Left ventricle myocardium superior (tissue), 1 donor: ENCODE measurements at regions not wholly inside any gene's neighbourhood (a gene's known extent, or its start where the extent isn't known, plus 50 kb on each side); places are given as distances from the start of the nearest gene placed in this dataset.

Experiments used
- ATAC-seq: fragments of 200-7000 bp; cut with Tn5 transposase; one replicate; pipeline ENCODE4 v1.9.1; 2020; ENCODE audit warnings: mild to moderate bottlenecking, moderate library complexity
- DNase-seq: peaks from one replicate; pipeline ENCODE4 v3.0.0-alpha.2; 2020
- intact Hi-C: fragments of 100-400 bp; cut with micrococcal nuclease; formaldehyde crosslinking; loops from one replicate; pipeline ENCODE4 v1.11.0; 2022
- donor health status: DM: no; HTN: yes; CAD: no; lungs with severe emphysema.

- ATAC-seq (no peak), DNase-seq (no peak)
- intact Hi-C loops: no loop called here
Measured at GRCh38 chr10:8595140-8595539, 540.7 kb downstream of the GATA3 start.

DNA sequence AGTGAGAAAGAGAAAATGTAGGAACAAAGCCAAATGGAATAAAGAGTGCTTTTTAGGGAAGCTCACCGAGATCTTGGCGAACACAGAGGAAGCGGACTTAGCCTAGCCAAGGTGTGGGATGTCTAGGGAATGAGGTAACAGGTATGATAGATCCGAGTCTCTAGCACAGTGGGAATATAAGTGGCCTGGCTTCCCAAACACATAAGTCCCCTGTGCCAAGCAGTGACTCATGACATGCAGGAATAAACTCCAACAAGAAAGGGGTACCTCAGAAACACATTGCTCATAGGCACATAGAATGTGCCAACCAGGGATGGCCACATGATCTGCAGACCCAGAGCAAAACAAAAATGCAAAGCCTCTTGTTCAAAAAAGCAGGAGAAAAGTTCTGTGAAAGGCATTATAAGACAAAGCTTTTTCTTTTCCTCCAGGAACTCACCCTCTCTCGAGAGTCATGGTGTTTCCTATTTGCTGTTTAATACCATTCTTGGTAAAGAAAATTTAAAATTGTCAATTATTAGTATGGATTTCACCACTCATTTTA, 542.5 kb downstream of the GATA3 start:
- DNase-seq: no peak
- no peak for ATAC-seq
- intact Hi-C loops: no loop called here

DNA sequence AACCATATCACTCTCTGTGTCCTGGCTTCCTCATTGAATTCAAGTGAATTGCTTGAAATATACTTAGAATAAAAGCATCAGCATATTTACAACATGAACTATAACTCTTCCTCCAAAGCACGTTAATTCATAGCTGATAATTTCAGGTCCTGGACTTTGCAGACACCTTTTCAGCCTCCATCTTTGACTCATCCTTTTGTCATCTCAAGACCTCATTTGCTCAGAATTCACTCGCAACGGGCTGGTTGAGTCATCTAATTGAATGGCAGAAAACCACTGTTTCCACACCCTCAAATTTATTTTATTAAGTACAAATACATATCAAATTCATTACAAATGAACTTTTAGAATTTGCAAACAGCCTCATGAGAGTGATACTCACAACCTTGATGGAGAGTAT, 545.7 kb downstream of the GATA3 start:
- intact Hi-C loops: no loop called here
- DNase-seq: no peak
- no peak for ATAC-seq

- DNase-seq (no peak), ATAC-seq (no peak)
- intact Hi-C loops: no loop called here
Measured at GRCh38 chr10:8602821-8603220, 548.3 kb downstream of the GATA3 start.

- ATAC-seq: no peak
- no peak for DNase-seq
Measured at GRCh38 chr10:8614054-8614565, 559.6 kb downstream of the GATA3 start.

DNA sequence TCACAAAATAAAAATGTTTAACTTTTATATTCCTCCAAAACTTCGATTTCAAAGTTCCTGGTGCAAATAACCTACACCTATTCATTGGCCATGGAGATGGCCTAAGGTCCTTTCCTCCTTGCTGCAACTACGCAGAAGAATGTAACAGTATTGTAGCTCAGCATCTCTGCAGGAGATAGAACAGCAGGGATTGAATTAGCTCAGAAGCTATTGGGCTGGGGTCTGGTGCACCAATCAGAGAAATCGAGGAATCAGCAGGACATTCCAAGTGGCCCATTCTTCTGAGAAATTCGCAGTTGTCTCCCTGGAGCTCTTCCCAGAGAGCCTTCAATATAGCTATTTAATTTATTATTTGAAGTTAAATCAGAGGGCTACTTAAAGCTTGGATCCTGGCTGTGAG, 560.6 kb downstream of the GATA3 start:
- intact Hi-C loops: no loop called here
- DNase-seq (no peak), ATAC-seq (no peak)

More at GRCh38 chr10:8614054-8614565, 559.6 kb downstream of the GATA3 start:
- intact Hi-C loops: no loop called here

DNA sequence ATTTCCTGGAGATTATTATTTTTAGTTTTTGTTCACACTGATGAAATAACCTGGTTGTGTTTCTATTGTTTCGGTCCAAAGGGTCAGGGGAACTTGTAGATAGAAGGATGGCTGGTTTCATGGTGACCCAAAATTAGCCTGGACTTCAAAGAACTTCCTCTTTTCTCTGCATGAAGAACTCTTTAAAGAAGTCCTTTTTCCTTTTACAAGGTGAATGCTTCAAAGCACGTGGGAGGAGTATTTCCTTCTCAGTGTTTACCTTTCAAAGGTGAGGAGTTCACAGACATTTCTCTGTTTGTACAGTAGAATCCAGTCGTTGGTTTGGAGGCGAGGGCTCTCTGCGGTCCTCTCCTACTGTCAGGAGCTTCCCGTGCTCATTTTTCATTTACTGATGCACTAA, 561.7 kb downstream of the GATA3 start:
- ATAC-seq (no peak), DNase-seq (no peak)
- intact Hi-C loops: no loop called here

- no peak for ATAC-seq
Measured at GRCh38 chr10:8617792-8618191, 563.3 kb downstream of the GATA3 start.

DNA sequence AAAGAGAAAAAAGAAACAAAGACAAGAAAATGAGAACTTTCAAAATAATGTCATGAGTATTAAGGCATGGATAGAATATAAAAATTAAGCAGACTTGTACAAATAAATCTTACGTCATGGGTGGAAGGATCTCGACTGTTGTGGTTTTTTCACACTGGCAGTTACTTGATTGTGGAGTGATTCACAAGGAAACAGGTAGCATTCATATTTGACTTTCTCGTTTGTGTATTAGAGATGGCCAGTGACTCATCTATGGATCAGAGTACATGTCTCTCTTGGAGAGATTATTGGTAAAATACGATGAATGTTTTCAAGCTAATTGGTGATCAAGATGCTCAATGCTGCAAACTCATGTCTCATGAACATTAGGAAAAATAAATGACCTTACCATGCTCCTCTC, 564.3 kb downstream of the GATA3 start:
- intact Hi-C loops: no loop called here
- no peak for DNase-seq
- ATAC-seq: no peak

More at GRCh38 chr10:8617792-8618191, 563.3 kb downstream of the GATA3 start:
- DNase-seq: no peak
- intact Hi-C loops: no loop called here

GRCh38 chr10:8628351-8628750, 573.9 kb downstream of the GATA3 start:
- no peak for ATAC-seq
- intact Hi-C loops: no loop called here

DNA sequence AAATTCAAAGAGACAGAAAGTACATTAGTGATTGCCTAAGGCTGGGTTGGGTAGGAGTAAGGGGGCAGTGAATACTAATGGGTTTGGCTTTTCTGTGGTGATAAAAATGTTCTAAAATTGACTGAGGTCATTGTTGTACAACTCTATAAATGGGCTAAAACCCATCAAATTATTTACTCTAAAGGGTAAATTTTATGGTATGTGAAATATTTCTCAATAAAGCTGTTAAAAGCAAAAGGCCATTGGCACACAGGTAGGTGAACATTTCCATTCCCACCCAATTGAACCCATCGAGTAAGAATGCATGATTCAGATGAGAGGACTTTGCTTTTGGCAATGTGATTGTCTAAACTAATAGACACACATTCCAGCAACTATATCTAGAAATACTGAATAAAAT, 579.4 kb downstream of the GATA3 start:
- intact Hi-C loops: no loop called here
- DNase-seq: no peak

More at GRCh38 chr10:8628351-8628750, 573.9 kb downstream of the GATA3 start:
- DNase-seq: no peak

DNA sequence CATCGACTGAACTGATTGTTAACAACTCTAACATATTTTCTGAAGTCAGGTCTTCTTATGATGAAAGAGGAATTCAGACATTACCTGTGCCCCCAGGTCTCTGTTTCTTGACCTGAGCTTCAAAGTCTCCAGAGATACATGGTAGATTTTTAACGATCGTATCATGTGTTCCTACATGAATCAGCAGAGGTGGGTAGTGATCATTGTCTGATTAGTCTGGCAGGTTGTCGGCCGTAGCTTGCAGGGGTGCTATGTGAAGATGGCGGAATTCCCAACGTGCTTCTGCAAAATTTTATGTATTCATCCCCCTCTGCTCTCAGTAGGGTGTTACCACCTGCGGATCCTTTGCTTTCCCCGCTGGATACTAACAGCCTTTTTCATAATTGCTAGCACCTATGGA, 581.9 kb downstream of the GATA3 start:
- DNase-seq: no peak
- ATAC-seq: no peak
- intact Hi-C loops: no loop called here

More for the DNA sequence above, 579.4 kb downstream of the GATA3 start:
- no peak for ATAC-seq

DNA sequence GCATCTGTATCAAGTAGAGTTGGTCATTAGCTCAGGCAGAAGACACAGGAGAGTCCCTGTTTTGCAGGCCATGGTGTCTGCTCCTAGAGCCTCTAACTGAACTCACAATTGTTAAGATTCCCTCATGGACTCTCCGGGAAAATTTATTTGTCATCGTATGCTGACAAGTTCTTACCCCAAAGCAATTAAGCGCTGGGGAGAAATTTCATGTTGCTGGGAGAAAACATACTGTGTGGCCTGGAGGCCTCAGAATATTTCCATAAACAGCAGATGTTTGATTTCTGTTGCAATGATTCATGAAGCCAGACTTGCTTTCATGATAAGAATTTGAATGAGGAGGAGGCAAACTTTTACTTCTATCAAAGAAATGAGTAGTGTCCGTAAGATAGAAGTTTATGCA, 583.2 kb downstream of the GATA3 start:
- DNase-seq (no peak), ATAC-seq (peak; percentile 43)
- intact Hi-C loops: no loop called here

- intact Hi-C loops: no loop called here
- no peak for DNase-seq
- ATAC-seq: no peak
Measured at GRCh38 chr10:8638088-8638672, 583.7 kb downstream of the GATA3 start.

DNA sequence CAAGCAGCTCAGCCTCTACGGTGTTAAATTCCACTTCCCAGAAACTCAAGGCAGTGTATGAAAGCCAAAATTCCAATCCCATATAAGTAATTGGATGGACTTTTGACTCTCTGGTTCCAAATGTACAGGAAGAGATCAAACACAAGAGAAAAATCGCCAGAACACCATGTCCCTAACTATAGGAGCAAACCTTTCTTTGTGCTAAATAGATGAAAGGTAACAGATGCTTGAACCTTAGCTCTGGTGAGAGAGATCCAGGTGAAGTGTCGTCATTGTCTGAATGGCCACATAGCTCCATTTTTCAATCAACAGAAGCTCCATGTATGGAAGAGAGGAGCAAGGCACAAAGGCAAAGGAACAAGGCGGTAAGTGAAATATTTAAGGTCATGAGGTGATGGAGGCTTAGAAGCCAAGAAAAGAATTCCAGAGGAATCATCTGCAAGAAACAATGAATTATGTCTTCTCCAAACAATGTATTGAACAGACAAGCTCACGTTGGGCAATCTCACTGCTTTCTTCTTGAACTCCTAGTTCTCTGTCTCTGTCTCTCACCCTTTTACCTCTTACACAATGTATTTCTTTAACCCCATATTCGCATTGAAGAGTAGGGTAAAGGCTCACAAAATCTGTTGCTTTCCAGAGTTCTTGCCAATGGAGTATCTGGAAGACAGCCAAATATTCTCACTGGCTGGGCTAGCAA, 585.1 kb downstream of the GATA3 start:
- ATAC-seq: no peak
- DNase-seq: no peak
- intact Hi-C loops: no loop called here

DNA sequence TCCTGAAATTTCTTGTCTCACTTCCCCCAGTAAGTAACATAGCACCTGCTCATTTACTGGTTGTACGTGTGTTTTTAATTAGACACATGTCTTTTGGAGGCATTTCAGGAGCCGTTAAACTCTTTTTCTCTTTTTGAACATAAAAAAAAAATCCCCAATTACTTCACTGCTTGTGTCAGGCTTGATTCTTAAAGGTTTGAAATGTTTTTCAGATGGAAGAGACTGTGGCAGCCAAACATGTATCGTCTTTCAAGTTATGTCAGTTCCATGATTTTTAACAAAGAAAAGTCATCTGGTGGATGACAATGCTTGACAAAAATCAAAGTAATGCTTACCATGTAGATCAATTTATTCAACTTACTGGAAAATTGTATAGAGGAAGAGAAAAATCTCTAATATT, 585.8 kb downstream of the GATA3 start:
- ATAC-seq (no peak), DNase-seq (no peak)
- intact Hi-C loops: no loop called here

- DNase-seq: no peak
- ATAC-seq: no peak
- intact Hi-C loops: no loop called here
Measured at GRCh38 chr10:8640878-8641277, 586.4 kb downstream of the GATA3 start.

GRCh38 chr10:8656261-8656660, 601.8 kb downstream of the GATA3 start:
- DNase-seq (no peak), ATAC-seq (no peak)
- intact Hi-C loops: no loop called here

DNA sequence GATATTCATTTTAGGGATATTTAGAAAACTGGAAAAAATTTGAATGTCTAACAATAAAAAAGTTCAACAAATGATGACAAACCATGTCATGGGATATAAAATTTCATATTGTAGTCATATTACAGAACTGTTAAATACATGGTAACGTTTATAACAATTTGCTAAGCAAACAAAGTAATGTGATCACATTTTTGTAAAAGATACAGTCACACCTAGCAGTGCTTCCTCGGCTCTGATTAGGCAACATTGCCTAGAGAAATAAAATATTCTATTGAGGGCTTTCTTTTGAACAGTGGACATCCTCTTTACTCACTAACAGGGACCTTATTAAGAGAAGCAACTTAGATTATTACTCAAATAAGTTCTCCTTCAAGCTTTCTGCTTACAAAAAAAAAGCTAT, 605.5 kb downstream of the GATA3 start:
- intact Hi-C loops: no loop called here
- ATAC-seq: no peak
- DNase-seq: no peak

- intact Hi-C loops: no loop called here
- no peak for ATAC-seq
Measured at GRCh38 chr10:8661886-8662285, 607.4 kb downstream of the GATA3 start.

DNA sequence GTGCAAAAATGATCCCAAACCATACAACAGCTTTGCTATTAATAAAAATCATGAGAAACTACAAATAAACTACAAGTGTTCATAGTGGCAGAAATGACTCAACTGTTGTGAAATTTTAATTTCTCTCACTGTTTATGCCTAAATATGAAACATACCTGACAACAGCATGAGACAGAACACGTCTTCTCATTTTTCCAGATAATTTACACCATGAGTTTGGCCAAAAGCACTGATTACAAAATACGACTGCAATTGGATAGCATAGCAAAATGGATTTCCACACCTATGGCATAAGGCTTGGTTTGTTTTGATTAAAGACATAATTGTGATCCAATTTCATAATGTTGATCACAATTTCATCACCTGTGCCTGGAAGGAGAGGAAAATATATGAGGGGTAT, 608.6 kb downstream of the GATA3 start:
- DNase-seq (no peak), ATAC-seq (no peak)
- intact Hi-C loops: no loop called here

More at GRCh38 chr10:8661886-8662285, 607.4 kb downstream of the GATA3 start:
- DNase-seq: no peak
